ENCODE measurements at regions not wholly inside any gene's neighbourhood (a gene's known extent, or its start where the extent isn't known, plus 50 kb on each side); places are given as distances from the start of the nearest gene placed in this dataset.
"Not testable (repeated sequence)": the region's sequence is repeated elsewhere in the genome, so short reads cannot be mapped to it uniquely, and the experiment has no call there.

DNA sequence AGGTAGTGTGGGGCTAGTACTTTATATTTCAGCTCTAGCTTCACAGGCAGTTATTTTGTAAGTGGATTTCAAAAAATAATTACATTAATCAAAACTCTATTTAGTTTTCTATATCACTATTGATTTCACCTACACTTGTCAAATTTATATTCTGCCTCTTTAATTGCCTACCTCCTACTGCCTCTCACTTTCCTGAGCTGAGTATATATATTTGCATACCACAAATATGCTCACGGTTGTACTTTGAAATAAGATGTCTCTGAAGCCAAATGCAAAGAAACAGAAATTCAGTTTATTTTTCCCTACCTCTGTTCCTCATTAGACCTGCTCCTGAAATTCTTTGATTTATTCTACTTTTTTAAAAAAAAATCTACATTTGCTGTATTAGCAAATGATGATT, 309.3 kb upstream of the TGFBR2 start:
- DNase-seq (ENCODE audit: low spot score) = no peak

- no peak for DNase-seq (ENCODE audit: low spot score)
Measured at GRCh38 chr3:30299674-30300385, 306.6 kb upstream of the TGFBR2 start.

DNA sequence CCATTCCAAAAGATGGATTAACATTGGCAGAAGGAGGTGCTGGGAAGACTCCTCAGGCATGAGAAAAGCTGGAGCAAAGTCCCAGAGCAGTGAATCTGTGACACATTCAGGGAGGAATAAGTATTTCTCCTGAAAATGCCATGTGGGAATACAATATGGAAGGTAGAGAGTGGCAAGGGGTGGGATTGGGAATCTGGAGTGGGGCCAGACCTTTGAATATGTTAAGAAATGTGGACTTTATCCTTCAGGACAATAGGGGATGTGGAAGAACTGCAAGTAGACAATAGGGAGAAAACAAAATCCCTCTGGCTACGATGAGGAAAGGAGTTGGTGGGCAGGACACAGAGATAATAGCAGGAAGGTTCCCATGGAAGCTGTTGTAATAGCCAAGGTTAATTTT, 305.6 kb upstream of the TGFBR2 start:
- DNase-seq (ENCODE audit: low spot score) = no peak

DNA sequence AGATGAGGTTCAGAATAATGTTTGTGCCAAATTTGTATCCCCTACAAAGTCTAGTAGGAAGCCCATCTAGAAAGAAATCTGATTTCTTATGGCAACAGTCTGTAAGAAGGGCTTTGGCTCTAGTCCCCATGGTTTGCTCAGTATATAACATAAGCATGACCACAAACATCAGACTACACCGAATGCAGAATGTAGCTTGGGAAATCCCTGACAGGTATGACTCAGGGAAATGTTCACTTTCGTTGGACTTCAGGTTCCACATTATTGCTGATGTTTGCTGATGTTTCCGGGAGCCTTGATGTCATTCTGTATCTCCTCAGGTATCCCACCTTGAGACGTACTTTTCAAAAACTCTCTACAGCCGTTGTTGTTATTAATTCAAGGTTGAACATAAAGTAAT, 304.4 kb upstream of the TGFBR2 start:
- DNase-seq (ENCODE audit: low spot score) = no peak

DNA sequence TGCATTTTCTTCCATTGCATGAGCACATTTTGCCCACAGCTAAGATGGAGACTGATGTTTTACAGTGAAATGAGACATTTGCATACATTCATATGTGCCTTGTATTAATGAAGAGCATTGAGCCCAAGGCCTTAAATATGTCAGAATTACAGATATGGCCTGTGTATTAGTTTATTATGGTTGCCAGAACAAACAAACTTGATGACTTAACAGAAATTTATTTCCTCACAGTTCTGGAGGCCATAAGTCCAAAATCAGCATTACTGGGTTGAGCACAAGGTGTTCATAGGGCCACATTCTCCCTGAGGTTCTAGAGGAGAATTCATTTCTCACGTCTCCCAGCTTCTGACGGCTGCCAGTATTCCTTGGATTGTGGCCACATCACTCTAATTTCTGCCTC, 302.6 kb upstream of the TGFBR2 start:
- DNase-seq (ENCODE audit: low spot score) = no peak

DNA sequence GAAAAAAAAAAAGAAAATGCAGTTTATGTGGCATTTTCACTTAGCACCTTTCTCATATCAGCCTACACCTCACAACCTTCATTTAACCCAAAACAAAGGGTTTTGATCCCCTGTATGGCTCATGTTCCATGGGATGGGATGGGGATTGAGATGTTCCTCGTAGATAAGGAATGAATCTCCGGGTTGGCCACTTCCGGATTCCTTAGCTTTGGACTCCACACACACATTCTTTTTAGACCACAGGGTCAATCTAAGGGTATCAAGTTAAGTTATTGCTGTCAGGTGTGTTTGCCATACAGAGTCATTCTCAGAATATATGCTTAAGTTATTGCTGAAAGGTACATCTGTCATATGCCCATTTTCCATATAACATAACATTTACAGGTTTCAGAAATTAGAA, 301.4 kb upstream of the TGFBR2 start:
- DNase-seq (ENCODE audit: low spot score) = no peak

DNA sequence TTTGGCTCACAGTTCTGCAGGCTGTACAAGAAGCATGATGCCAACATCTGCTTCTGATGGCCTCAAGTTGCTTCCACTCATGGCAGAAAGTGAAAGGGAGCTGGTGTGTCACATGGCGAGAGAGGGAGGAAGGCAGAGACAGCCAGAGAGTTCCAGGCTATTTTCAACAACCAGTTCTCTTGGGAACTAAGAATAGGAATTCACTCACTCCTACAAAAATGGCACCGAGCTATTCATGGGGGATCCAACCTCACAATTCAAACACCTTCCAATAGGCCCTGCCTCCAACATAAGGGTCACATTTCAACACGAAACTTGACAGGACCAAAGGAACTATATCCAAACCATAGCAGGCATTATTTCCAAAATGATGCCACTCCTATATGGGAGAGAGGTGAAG, 299.5 kb upstream of the TGFBR2 start:
- DNase-seq (ENCODE audit: low spot score) = no peak

GRCh38 chr3:30307372-30307950, 298.9 kb upstream of the TGFBR2 start:
- DNase-seq (ENCODE audit: low spot score) = no peak

DNA sequence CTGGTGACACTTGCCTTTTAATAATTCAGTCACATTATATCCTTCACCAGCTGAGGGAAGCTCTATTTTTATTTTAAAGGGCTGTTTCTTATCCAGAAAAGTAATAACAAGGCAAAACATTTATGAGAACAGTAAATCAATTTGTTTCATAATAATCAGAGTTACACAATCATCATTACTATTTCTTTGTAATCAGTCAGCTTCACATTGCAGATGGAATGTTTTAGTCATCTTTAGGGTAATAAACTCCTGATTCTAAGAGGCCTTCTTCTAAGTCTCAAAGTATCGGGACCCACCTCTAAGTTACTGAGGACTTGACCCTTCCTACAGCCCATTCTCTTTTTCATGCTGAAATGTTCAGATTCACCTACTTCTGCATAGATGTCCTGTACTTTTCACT, 298.3 kb upstream of the TGFBR2 start:
- no peak for DNase-seq (ENCODE audit: low spot score)

GRCh38 chr3:30309961-30310954, 296.1 kb upstream of the TGFBR2 start:
- no peak for DNase-seq (ENCODE audit: low spot score)

GRCh38 chr3:30311781-30312180, 294.6 kb upstream of the TGFBR2 start:
- no peak for DNase-seq (ENCODE audit: low spot score)

GRCh38 chr3:30313840-30314239, 292.6 kb upstream of the TGFBR2 start:
- DNase-seq (ENCODE audit: low spot score) = no peak

DNA sequence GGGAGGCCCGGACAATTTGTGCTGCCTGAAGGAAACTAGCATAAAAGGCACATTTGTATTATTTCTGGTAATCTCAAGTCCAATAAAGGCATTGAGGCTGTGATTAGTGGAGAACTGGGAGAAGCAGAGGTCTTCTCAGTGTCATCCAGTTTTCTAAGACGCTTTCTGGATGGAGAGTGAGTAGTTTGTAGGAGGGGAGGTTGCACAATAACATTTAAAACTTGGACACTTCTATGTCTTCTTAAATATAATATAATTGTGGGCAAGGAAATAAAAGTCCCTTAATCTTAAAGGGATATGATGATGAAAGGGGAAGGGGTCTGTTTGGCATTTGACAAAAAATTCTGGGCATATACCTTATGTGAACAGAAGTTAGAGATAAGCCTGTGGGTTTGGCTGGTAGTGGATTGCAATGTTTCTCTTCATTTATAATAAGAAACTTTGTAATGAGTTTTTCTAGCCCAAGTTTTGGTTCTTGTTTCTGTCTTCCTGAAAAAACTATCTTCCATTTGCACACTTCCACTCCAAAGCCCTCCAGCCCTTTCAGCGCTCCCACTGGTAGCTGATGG, 291.6 kb upstream of the TGFBR2 start:
- no peak for DNase-seq (ENCODE audit: low spot score)

DNA sequence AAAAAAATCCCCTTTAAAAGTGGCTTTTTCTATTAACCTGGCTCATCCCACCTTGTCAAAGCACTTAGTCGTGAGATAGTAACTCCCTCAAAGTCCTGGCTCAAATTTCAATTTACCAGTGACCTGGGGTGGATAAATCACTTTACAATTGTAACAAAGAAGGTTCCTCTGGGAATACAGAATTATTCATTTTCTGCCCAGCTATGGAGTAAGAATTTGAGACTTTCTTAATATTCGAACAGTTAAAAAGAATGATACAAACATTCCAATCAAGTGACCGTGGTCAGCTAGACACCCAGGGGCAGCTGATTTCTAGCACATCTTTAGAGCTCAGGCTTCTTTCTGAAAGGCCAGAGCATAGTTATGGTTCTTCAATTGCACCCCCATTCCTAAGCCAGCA, 291.0 kb upstream of the TGFBR2 start:
- DNase-seq (ENCODE audit: low spot score) = no peak

DNA sequence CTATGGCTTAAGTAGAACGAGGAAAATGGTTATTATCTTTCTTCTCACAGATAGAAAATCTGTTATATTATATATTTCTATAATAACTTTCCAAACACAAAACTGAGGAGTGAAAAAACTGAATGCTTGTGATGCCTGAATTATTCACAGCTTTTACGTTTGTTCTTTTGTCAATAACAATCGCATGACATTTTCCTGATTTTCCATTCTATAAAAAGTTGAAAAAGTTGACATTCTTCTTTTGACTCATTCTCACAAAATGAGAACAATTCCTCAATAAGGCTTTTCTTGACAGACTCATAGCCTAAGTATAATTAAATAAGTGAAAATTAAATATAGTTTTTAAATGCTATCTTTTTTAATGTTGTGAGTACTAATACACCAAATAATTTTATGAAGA, 288.8 kb upstream of the TGFBR2 start:
- no peak for DNase-seq (ENCODE audit: low spot score)

DNA sequence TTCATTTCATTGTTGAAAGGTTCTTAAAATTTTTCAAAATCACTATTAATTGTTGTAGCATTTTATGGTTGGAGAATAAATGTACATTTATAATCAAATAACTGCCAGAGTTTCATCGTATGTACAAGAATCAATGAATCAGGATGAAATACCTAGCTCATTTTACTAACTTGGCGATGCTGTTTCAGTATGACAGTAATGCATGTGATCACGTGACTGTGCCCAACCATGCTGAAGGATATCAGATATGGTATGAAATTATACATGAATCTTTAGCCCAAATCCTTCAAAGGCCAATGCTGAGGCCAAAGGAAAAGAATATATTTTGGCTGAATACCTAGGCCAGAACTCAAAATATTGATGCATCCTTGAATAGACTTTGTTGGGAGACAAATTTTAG, 288.3 kb upstream of the TGFBR2 start:
- DNase-seq (ENCODE audit: low spot score) = no peak

DNA sequence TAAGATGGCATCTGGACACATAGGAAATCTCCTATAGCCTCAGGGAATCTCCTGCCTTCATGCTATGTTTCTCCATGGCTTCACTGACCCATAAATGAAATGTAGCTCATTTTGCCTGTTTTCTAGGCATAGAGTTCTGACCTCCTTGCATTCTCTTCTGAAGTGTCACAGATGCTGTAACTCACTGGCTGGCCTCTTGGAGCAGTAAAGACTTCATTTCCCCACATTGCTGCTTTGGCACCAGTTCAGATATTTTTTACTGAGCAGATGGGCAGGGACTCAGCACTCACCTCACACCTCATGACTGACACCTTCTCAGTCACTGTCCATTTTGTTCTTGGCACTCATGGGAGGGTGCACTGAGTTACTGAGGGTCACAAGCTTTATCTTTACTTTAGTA, 286.7 kb upstream of the TGFBR2 start:
- no peak for DNase-seq (ENCODE audit: low spot score)

DNA sequence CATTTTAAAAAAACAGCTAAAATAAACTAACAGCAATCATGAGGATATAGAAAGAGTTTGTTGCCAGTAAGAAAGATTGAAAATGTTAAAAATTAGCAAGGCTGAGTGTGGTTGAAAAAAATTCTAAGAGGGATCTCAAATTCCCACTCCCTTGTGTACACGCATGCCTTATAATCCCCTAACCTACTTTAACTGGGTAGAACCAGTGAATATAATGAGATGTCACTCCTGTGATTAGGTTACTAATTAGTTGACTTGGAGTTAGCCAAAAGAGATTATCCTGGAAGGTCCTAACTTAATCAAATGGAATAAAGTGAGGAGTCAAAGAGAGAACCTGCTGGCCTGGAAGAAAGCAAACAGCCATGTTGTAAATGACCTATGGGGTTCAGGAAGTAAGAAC, 286.0 kb upstream of the TGFBR2 start:
- DNase-seq (ENCODE audit: low spot score) = no peak

DNA sequence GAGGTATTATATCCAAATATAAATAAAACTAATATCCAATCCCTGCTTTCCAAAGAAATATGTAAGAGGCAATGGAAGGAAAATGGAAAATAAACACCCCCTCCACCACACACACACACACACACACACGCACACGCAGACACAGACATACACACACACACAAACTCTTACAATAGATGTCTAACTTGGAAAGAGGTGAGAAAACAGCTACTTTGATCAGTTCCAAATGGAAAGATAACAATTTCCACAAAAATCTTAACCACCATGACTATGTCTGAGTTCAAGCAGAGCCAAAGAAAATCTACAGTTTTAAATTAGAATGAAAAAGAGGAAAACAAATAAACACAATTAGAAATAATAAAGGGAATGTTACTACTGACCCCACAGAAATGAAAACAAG, 285.3 kb upstream of the TGFBR2 start:
- no peak for DNase-seq (ENCODE audit: low spot score)

DNA sequence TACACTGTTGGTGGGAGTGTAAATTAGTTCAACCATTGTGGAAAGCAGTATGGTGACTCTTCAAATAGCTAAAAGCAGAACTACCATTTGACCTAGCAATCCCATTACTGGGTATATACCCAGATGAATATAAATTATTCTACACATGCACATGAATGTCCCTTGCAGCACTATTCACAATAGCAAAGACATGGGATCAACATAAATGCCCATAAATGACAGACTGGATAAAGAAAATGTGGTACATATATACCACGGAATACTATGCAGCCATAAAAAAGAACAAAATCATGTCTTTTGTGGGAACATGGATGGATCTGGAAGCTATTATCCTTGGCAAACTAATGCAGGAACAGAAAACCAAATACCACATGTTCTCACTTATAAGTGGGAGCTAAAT, 282.8 kb upstream of the TGFBR2 start:
- not testable (repeated sequence) for DNase-seq (ENCODE audit: low spot score)

- no peak for DNase-seq (ENCODE audit: low spot score)
Measured at GRCh38 chr3:30324587-30324986, 281.8 kb upstream of the TGFBR2 start.

- not testable (repeated sequence) for DNase-seq (ENCODE audit: low spot score)
Measured at GRCh38 chr3:30327976-30328375, 278.4 kb upstream of the TGFBR2 start.

- DNase-seq (ENCODE audit: low spot score) = not testable (repeated sequence)
Measured at GRCh38 chr3:30328935-30329334, 277.5 kb upstream of the TGFBR2 start.
